ENCODE measurements at regions not wholly inside any gene's neighbourhood (a gene's known extent, or its start where the extent isn't known, plus 50 kb on each side); places are given as distances from the start of the nearest gene placed in this dataset.

- TF ChIP-seq GABPA (IDR thresholded peaks at IDR 0.05; ENCODE audit: low read depth) (no peak), SPI1 (IDR thresholded peaks at IDR 0.05; ENCODE audit: borderline replicate concordance, low read depth) (no peak), REST (IDR thresholded peaks at IDR 0.05; ENCODE audit: insufficient replicate concordance, low read depth) (no peak), CTCF (IDR thresholded peaks at IDR 0.05; ENCODE audit: insufficient read depth, low read length) (no peak), POLR2AphosphoS5 (IDR thresholded peaks at IDR 0.05; ENCODE audit: low read depth) (no peak)
- Histone ChIP-seq H3K27me3 (ENCODE audit: insufficient read depth, poor library complexity, severe bottlenecking) (no peaks in the 10 kb centered on the region), H3K4me3 (replicated peaks; ENCODE audit: insufficient read depth, low read length) (no peak overlapping the region), H3K27ac (replicated peaks) (no peak overlapping the region)
- no peak for DNase-seq (ENCODE audit: low read depth in 1 of 2, low spot score in 1 of 2)
Observed at GRCh38 chr3:148062590-148062989, 635.1 kb upstream of the AGTR1 start.

DNA sequence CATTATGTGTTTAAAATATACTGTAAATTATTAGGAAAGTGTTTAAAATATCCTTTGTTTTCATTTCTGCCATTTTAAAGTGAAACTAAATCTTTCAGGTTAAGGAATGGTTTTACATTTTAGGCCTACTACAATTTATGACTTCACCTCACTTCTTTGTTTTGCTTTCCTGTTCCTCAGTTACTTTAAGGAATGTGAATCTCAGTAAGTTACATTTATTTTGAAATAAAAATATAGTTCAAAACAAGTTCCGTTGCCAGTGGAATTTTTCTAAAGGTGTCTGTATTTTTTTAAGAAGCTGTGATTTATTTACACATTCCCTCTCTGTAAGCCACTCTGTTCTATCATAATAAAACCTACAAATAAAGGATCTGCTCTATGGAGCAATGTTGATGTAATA is 630.9 kb upstream of the AGTR1 start:
- TF ChIP-seq REST (IDR thresholded peaks at IDR 0.05; ENCODE audit: insufficient replicate concordance, low read depth), result no peak
- TF ChIP-seq CTCF (IDR thresholded peaks at IDR 0.05; ENCODE audit: insufficient read depth, low read length), result no peak
- TF ChIP-seq POLR2AphosphoS5 (IDR thresholded peaks at IDR 0.05; ENCODE audit: low read depth), result no peak
- no peak for TF ChIP-seq SPI1 (IDR thresholded peaks at IDR 0.05; ENCODE audit: borderline replicate concordance, low read depth)
- no peak for TF ChIP-seq GABPA (IDR thresholded peaks at IDR 0.05; ENCODE audit: low read depth)
- DNase-seq (ENCODE audit: low read depth in 1 of 2, low spot score in 1 of 2), result no peak

GRCh38 chr3:148068466-148068865 is 629.2 kb upstream of the AGTR1 start:
- DNase-seq (ENCODE audit: low read depth in 1 of 2, low spot score in 1 of 2), result no peak
- Histone ChIP-seq H3K27me3 (ENCODE audit: insufficient read depth, poor library complexity, severe bottlenecking) (no peaks in the 10 kb centered on the region), H3K4me3 (replicated peaks; ENCODE audit: insufficient read depth, low read length) (no peak overlapping the region), H3K27ac (replicated peaks) (no peak overlapping the region)
- no peak for TF ChIP-seq REST (IDR thresholded peaks at IDR 0.05; ENCODE audit: insufficient replicate concordance, low read depth)
- TF ChIP-seq POLR2AphosphoS5 (IDR thresholded peaks at IDR 0.05; ENCODE audit: low read depth), result no peak
- no peak for TF ChIP-seq SPI1 (IDR thresholded peaks at IDR 0.05; ENCODE audit: borderline replicate concordance, low read depth)
- TF ChIP-seq CTCF (IDR thresholded peaks at IDR 0.05; ENCODE audit: insufficient read depth, low read length), result no peak
- TF ChIP-seq GABPA (IDR thresholded peaks at IDR 0.05; ENCODE audit: low read depth), result no peak

More for the DNA sequence above, 630.9 kb upstream of the AGTR1 start:
- no peak overlapping the region for H3K27ac ChIP-seq (replicated peaks)
- no peak overlapping the region for H3K4me3 ChIP-seq (replicated peaks; ENCODE audit: insufficient read depth, low read length)
- H3K27me3 ChIP-seq (ENCODE audit: insufficient read depth, poor library complexity, severe bottlenecking), result no peaks in the 10 kb centered on the region

Measured in HL-60 (cell line).